ENCODE measurements at regions not wholly inside any gene's neighbourhood (a gene's known extent, or its start where the extent isn't known, plus 50 kb on each side); places are given as distances from the start of the nearest gene placed in this dataset.

GRCh38 chr6:105909106-105909505 is 177.0 kb upstream of the PRDM1 start:
- H3K36me3 Mint-ChIP-seq (ENCODE audit: low read depth): no peaks in the 10 kb centered on the region
- H3K27me3 Mint-ChIP-seq (ENCODE audit: low read depth): no peaks in the 10 kb centered on the region
- DNase-seq (ENCODE audit: low spot score): no peak
- intact Hi-C loops (cut with micrococcal nuclease): no loop called here
- peaks cover 8% of the 10 kb centered on the region for H3K4me1 Mint-ChIP-seq (ENCODE audit: low read depth)
- H3K27ac Mint-ChIP-seq: no peak overlapping the region
- H3K9me3 Mint-ChIP-seq: peaks cover 8% of the 10 kb centered on the region
- H3K4me3 Mint-ChIP-seq (ENCODE audit: low read depth): no peak overlapping the region

- Mint-ChIP-seq H3K27ac (no peak overlapping the region), H3K36me3 (ENCODE audit: low read depth) (no peaks in the 10 kb centered on the region), H3K4me3 (ENCODE audit: low read depth) (no peak overlapping the region), H3K4me1 (ENCODE audit: low read depth) (no peaks in the 10 kb centered on the region), H3K27me3 (ENCODE audit: low read depth) (no peaks in the 10 kb centered on the region), H3K9me3 (no peaks in the 10 kb centered on the region)
- no peak for DNase-seq (ENCODE audit: low spot score)
- intact Hi-C loops (cut with micrococcal nuclease): no loop called here
These were observed 178.1 kb upstream of the PRDM1 start for GRCh38 chr6:105907991-105908390.

- Mint-ChIP-seq H3K4me3 (ENCODE audit: low read depth) (no peak overlapping the region), H3K27me3 (ENCODE audit: low read depth) (no peaks in the 10 kb centered on the region), H3K4me1 (ENCODE audit: low read depth) (no peaks in the 10 kb centered on the region), H3K36me3 (ENCODE audit: low read depth) (no peaks in the 10 kb centered on the region), H3K9me3 (no peaks in the 10 kb centered on the region), H3K27ac (no peak overlapping the region)
- no peak for DNase-seq (ENCODE audit: low spot score)
- intact Hi-C loops (cut with micrococcal nuclease): no loop called here
These were observed 178.8 kb upstream of the PRDM1 start for GRCh38 chr6:105907301-105907700.

- intact Hi-C loops (cut with micrococcal nuclease): no loop called here
- peaks cover 3% of the 10 kb centered on the region for H3K9me3 Mint-ChIP-seq
- H3K36me3 Mint-ChIP-seq (ENCODE audit: low read depth): peaks cover 3% of the 10 kb centered on the region
- no peak for DNase-seq (ENCODE audit: low spot score)
- no peaks in the 10 kb centered on the region for H3K27me3 Mint-ChIP-seq (ENCODE audit: low read depth)
- no peak overlapping the region for H3K4me3 Mint-ChIP-seq (ENCODE audit: low read depth)
- H3K27ac Mint-ChIP-seq: no peak overlapping the region
- H3K4me1 Mint-ChIP-seq (ENCODE audit: low read depth): peaks cover 25% of the 10 kb centered on the region
These were observed 183.6 kb upstream of the PRDM1 start for GRCh38 chr6:105902401-105903031.

- intact Hi-C loops (cut with micrococcal nuclease): loop anchor here (2.0 kb wide), 5 partner anchors 79 to 1113 kb away; no protein-coding TSS in a partner anchor
- H3K27me3 Mint-ChIP-seq (ENCODE audit: low read depth): no peaks in the 10 kb centered on the region
These were observed 184.6 kb upstream of the PRDM1 start for GRCh38 chr6:105901583-105901982.

GRCh38 chr6:105900125-105900937 is 185.8 kb upstream of the PRDM1 start:
- intact Hi-C loops (cut with micrococcal nuclease): loop anchor here (1.0 to 2.0 kb wide), 12 partner anchors 20 to 1112 kb away; no protein-coding TSS in a partner anchor
- Mint-ChIP-seq H3K4me1 (ENCODE audit: low read depth) (peaks cover 25% of the 10 kb centered on the region), H3K36me3 (ENCODE audit: low read depth) (peaks cover 3% of the 10 kb centered on the region), H3K27ac (peak overlapping the region; percentile 88), H3K27me3 (ENCODE audit: low read depth) (no peaks in the 10 kb centered on the region), H3K4me3 (ENCODE audit: low read depth) (peak overlapping the region; percentile 45), H3K9me3 (peaks cover 3% of the 10 kb centered on the region)
- DNase-seq (ENCODE audit: low spot score): peak; percentile 35

More at GRCh38 chr6:105901583-105901982, 184.6 kb upstream of the PRDM1 start:
- H3K4me1 Mint-ChIP-seq (ENCODE audit: low read depth): peaks cover 25% of the 10 kb centered on the region
- H3K36me3 Mint-ChIP-seq (ENCODE audit: low read depth): peaks cover 3% of the 10 kb centered on the region
- peaks cover 3% of the 10 kb centered on the region for H3K9me3 Mint-ChIP-seq
- no peak for DNase-seq (ENCODE audit: low spot score)
- no peak overlapping the region for H3K4me3 Mint-ChIP-seq (ENCODE audit: low read depth)
- H3K27ac Mint-ChIP-seq: no peak overlapping the region

- Mint-ChIP-seq H3K27me3 (ENCODE audit: low read depth) (no peaks in the 10 kb centered on the region), H3K27ac (no peak overlapping the region), H3K4me3 (ENCODE audit: low read depth) (no peak overlapping the region), H3K9me3 (peaks cover 3% of the 10 kb centered on the region), H3K36me3 (ENCODE audit: low read depth) (peaks cover 3% of the 10 kb centered on the region), H3K4me1 (ENCODE audit: low read depth) (peaks cover 30% of the 10 kb centered on the region)
- intact Hi-C loops (cut with micrococcal nuclease): loop anchor here (5.0 kb wide), 1 partner anchor 166 kb away; no protein-coding TSS in a partner anchor
- DNase-seq (ENCODE audit: low spot score): no peak
These were observed 187.8 kb upstream of the PRDM1 start for GRCh38 chr6:105898286-105898685.

- intact Hi-C loops (cut with micrococcal nuclease): loop anchor here (5.0 kb wide), 1 partner anchor 165 kb away; no protein-coding TSS in a partner anchor
- Mint-ChIP-seq H3K4me3 (ENCODE audit: low read depth) (no peak overlapping the region), H3K27me3 (ENCODE audit: low read depth) (no peaks in the 10 kb centered on the region), H3K4me1 (ENCODE audit: low read depth) (peaks cover 39% of the 10 kb centered on the region), H3K27ac (no peak overlapping the region), H3K9me3 (peaks cover 3% of the 10 kb centered on the region), H3K36me3 (ENCODE audit: low read depth) (peaks cover 3% of the 10 kb centered on the region)
- no peak for DNase-seq (ENCODE audit: low spot score)
These were observed 189.0 kb upstream of the PRDM1 start for GRCh38 chr6:105897131-105897530.

- intact Hi-C loops (cut with micrococcal nuclease): loop anchor here (5.0 kb wide), 1 partner anchor 164 kb away; no protein-coding TSS in a partner anchor
- peaks cover 39% of the 10 kb centered on the region for H3K4me1 Mint-ChIP-seq (ENCODE audit: low read depth)
- peaks cover 3% of the 10 kb centered on the region for H3K9me3 Mint-ChIP-seq
- DNase-seq (ENCODE audit: low spot score): no peak
- peaks cover 3% of the 10 kb centered on the region for H3K36me3 Mint-ChIP-seq (ENCODE audit: low read depth)
- no peak overlapping the region for H3K4me3 Mint-ChIP-seq (ENCODE audit: low read depth)
- H3K27ac Mint-ChIP-seq: no peak overlapping the region
- H3K27me3 Mint-ChIP-seq (ENCODE audit: low read depth): no peaks in the 10 kb centered on the region
These were observed 189.4 kb upstream of the PRDM1 start for GRCh38 chr6:105896821-105897095.

- Mint-ChIP-seq H3K27ac (no peak overlapping the region), H3K27me3 (ENCODE audit: low read depth) (no peaks in the 10 kb centered on the region), H3K4me1 (ENCODE audit: low read depth) (peaks cover 41% of the 10 kb centered on the region), H3K9me3 (peaks cover 3% of the 10 kb centered on the region), H3K4me3 (ENCODE audit: low read depth) (no peak overlapping the region), H3K36me3 (ENCODE audit: low read depth) (peaks cover 3% of the 10 kb centered on the region)
- intact Hi-C loops (cut with micrococcal nuclease): loop anchor here (5.0 kb wide), 1 partner anchor 164 kb away; no protein-coding TSS in a partner anchor
- no peak for DNase-seq (ENCODE audit: low spot score)
These were observed 189.9 kb upstream of the PRDM1 start for GRCh38 chr6:105896052-105896820.

GRCh38 chr6:105894556-105894955 is 191.6 kb upstream of the PRDM1 start:
- no peak overlapping the region for H3K27ac Mint-ChIP-seq
- H3K36me3 Mint-ChIP-seq (ENCODE audit: low read depth): peaks cover 3% of the 10 kb centered on the region
- no peak for DNase-seq (ENCODE audit: low spot score)
- peaks cover 30% of the 10 kb centered on the region for H3K4me1 Mint-ChIP-seq (ENCODE audit: low read depth)
- intact Hi-C loops (cut with micrococcal nuclease): no loop called here
- no peaks in the 10 kb centered on the region for H3K27me3 Mint-ChIP-seq (ENCODE audit: low read depth)
- no peak overlapping the region for H3K4me3 Mint-ChIP-seq (ENCODE audit: low read depth)
- H3K9me3 Mint-ChIP-seq: peaks cover 3% of the 10 kb centered on the region

- no peak for DNase-seq (ENCODE audit: low spot score)
- intact Hi-C loops (cut with micrococcal nuclease): no loop called here
- H3K27ac Mint-ChIP-seq: no peak overlapping the region
These were observed 192.4 kb upstream of the PRDM1 start for GRCh38 chr6:105893741-105894140.

More at GRCh38 chr6:105893741-105894140, 192.4 kb upstream of the PRDM1 start:
- H3K4me1 Mint-ChIP-seq (ENCODE audit: low read depth): peaks cover 29% of the 10 kb centered on the region
- no peak overlapping the region for H3K4me3 Mint-ChIP-seq (ENCODE audit: low read depth)
- peaks cover 3% of the 10 kb centered on the region for H3K9me3 Mint-ChIP-seq
- no peaks in the 10 kb centered on the region for H3K36me3 Mint-ChIP-seq (ENCODE audit: low read depth)
- no peaks in the 10 kb centered on the region for H3K27me3 Mint-ChIP-seq (ENCODE audit: low read depth)

Data from activated T-helper 2 cell treated with anti-CD3 and anti-CD28 coated beads, Interferon-gamma antibody, Interleukin-2, Interleukin-4, amounts not matched to agents 10 μg/mL and 5 μg/mL and 100 μg/mL, durations not matched to agents 14 hours and 24 hours and 36 hours (primary cell).